GM21423 (cell line): ENCODE measurements at regions not wholly inside any gene's neighbourhood (a gene's known extent, or its start where the extent isn't known, plus 50 kb on each side); places are given as distances from the start of the nearest gene placed in this dataset.
"Not testable (repeated sequence)": the region's sequence is repeated elsewhere in the genome, so short reads cannot be mapped to it uniquely, and the experiment has no call there.

Source experiments
- ATAC-seq: cut with Tn5 transposase; IDR thresholded peaks from one replicate; pipeline ENCODE4 v1.9.1; 2021; ENCODE audit warnings: mild to moderate bottlenecking, moderate library complexity; ENCODE audit not compliant: unreplicated experiment

- ATAC-seq, result no peak
Measured at GRCh38 chr1:243996223-243996622, 54.9 kb upstream of the ZBTB18 start.

DNA sequence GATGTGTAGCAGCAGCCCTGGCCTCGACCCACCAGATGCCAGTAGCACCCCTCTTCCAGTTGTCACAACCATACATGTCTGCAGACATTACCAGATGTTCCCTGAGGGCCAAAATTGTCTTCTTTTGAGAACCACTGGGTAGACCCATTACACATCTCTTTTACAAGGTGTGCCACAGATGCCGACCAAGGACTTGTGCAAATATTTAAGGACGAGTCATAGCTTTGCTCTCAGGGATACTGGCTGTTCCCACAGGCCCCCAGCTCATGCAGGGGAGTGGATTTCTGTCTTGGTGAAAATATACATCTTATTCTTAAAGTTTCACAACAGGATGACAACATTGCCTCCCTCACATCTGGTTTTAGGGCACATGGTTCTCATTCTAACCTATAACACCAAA is 59.4 kb upstream of the ZBTB18 start:
- no peak for ATAC-seq

DNA sequence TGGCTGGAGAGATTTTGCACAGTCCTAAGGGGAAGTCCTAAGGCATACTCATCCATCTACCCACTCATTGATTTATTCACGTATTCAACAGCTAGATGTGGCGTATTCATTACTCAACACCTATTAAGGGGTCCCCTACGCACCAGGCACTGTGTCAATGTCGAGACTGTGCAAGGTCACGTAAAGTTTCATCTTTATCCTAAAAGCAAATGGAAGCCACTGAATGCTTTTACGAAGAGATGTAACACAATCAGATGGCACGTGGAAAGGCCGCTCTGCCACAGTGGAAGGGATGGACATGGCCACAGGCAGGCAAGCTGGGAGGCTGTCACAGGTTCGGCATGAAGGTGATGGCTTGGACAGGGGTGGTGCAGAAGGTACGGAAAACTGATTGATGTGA is 66.3 kb upstream of the ZBTB18 start:
- ATAC-seq, result no peak

GRCh38 chr1:243982447-243983018 is 68.5 kb upstream of the ZBTB18 start:
- ATAC-seq, result no peak

- no peak for ATAC-seq
Measured at GRCh38 chr1:243980471-243980870, 70.6 kb upstream of the ZBTB18 start.

- ATAC-seq, result no peak
Measured at GRCh38 chr1:243980071-243980470, 71.0 kb upstream of the ZBTB18 start.

DNA sequence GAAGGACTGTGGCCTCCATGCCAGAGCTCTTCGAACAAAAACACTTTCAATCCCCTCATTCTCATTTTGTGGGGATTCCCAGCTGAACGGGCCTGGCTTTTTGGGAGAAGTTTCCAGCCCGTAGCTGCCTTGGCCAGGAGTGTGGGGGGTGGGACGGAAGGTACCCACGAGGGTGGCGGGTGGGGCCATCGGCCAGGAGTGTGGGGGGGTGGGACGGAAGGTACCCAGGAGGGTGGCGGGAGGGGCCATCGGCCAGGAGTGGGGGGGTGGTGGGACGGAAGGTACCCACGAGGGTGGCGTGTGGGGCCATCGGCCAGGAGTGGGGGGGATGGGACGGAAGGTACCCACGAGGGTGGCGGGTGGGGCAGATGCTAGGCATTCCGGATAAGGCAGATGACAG is 71.7 kb upstream of the ZBTB18 start:
- ATAC-seq, result no peak

DNA sequence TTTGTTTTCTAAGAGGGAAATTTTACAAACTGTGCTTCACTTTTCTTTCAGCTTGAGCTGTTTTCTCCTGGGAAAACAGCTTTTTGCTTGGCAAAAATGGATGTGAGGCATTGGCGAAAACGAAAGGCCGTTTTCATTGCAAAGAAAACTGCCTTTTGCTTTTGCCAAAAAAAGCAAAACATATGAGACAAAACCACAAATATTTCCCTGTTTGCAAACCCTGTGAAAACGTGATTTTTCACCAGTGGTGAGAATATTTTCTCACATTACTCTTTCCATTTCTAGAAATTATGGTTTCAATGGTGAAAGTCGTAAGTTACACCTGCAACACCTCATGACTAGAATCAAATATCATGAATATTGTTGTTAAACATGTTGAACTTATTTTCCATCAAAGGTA is 74.0 kb upstream of the ZBTB18 start:
- no peak for ATAC-seq

- no peak for ATAC-seq
Measured at GRCh38 chr1:243974451-243975292, 76.4 kb upstream of the ZBTB18 start.

DNA sequence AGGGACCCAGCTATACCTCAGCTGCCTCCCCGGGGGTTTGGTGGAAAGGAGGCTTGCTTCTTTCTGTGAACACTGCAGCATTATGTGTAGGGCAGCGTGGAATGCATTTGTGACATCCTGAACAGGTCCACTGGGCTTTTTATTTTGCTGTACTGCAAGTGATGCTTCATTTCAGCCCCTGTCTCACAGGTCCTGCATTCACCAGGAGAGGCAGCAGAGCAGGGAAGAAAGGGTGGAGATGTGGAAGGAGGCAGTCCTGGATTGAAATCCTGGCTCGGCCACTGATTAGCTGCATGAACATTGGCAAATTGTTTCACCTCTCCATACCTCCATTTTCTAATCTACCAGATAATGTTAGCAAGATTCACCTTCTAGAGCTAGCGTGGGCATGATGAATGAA is 77.9 kb upstream of the ZBTB18 start:
- ATAC-seq, result no peak

GRCh38 chr1:243970077-243970476 is 81.0 kb upstream of the ZBTB18 start:
- ATAC-seq, result no peak

DNA sequence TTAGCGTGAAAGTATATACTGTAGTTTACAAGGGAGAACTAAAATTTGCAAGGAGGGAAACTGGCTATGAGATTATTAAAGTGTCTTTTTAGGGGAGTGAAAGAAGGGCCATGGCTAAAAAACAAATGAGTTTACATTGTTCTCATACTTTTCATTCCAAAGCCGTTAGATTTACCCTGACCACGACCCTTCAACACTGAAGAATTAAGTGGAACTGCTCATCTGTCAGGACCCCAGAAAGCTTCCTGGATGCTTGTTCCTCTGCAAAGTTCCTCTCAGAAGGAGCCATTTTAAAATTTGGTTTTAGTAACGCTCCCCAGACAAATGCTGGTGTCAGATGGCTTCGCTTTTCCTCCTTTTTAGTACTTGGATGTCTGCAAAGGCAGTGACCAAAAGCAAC is 82.7 kb upstream of the ZBTB18 start:
- no peak for ATAC-seq

- ATAC-seq, result no peak
Measured at GRCh38 chr1:243964915-243965314, 86.2 kb upstream of the ZBTB18 start.

GRCh38 chr1:243963571-243963970 is 87.5 kb upstream of the ZBTB18 start:
- ATAC-seq, result no peak

DNA sequence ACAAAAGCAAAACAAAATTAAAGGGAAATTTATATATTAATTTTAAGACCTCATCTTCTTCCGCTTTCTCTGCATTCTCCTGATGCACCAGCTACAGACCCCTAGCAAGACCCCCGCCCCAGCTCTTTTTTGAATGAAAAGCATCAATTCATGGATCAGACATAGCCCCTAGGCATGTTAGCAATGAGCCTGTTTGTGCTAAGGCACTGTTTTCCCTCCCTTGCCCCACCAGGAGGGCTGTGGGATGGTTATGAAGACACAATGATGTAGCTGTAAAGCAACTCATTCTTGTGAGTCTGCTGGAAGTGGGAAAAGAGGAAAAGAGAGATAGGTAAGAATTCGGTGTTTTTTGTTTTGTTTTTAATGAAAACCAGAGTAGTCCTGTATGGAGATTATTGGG is 88.5 kb upstream of the ZBTB18 start:
- ATAC-seq, result no peak

GRCh38 chr1:243959998-243960397 is 91.1 kb upstream of the ZBTB18 start:
- ATAC-seq, result no peak

DNA sequence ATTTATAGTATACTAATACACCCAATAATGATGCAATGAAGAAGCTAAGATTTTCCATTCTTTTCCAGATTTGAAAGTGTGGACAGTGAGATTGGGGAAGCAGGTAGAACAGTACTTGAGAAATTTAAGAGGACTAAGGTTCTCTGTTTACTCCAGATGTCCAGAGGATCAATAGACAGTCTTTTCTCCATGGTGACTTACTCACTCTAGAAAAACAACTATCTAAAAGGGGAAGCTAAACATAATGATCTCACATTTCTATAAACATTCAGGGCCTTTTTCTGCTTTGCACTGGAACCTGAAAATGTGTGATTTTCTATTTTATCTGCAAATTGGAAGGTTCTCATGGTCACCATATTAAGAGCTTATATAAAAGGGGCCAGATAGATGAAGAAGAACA is 93.9 kb upstream of the ZBTB18 start:
- ATAC-seq, result no peak

- no peak for ATAC-seq
Measured at GRCh38 chr1:243956450-243956849, 94.6 kb upstream of the ZBTB18 start.

DNA sequence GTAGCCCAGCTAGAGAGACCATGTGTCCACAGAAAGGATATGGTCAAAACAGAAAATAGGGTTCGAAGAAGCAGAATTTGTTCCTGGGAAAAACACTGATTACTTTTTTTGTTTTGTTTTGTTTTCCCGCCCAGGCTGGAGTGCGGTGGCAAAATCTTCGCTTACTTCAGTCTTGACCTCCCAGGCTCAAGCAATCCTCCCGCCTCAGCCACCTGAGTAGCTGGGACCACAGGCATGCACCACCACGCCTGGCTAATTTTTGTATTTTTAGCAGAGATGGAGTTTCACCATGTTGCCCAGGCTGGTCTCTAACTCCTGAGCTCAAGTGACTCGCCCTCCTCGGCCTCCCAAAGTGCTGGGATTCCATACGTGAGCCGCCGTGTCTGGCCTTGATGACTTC is 99.9 kb upstream of the ZBTB18 start:
- not testable (repeated sequence) for ATAC-seq

GRCh38 chr1:243950166-243950565 is 100.1 kb upstream of the AKT3 start:
- ATAC-seq, result no peak

- peak; percentile 66 for ATAC-seq
Measured at GRCh38 chr1:243946946-243947345, 96.9 kb upstream of the AKT3 start.

DNA sequence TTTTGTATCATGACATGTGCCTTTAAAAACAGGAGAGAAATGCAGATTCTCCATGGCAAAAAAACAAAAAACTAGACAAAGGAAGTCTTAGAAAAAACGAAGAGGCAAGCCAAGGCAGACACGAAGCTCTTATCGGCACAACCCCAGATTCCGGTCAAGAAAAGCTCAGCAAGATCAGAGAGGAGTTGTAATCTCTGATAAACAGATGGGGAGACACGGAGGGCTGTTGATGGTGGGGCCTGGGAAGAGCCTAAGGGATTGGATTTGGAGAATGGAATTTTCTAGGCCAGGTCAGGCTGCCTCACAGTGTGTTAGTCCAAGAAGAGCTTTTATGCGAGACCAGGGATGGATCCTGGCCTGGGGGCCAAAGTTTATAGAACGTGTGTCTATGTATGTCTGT is 96.2 kb upstream of the AKT3 start:
- ATAC-seq, result no peak

- ATAC-seq, result no peak
Measured at GRCh38 chr1:243945727-243946126, 95.7 kb upstream of the AKT3 start.
